Astrocyte (in vitro differentiated cells and primary cell): ENCODE measurements at regions not wholly inside any gene's neighbourhood (a gene's known extent, or its start where the extent isn't known, plus 50 kb on each side); places are given as distances from the start of the nearest gene placed in this dataset.

ENCODE experiments used
- DNase-seq: peaks from one replicate; pipeline ENCODE4 v3.0.0-alpha.2; 2010; ENCODE audit warnings: low read depth
- FAIRE-seq: peaks from 2 replicates; lab custom pipeline; 2011; peaks lifted over from hg19 to GRCh38; lab: Jason Lieb, UNC
- H2AFZ ChIP-seq: 2 replicates; pipeline ENCODE4 v1.6.0; 2012; ENCODE audit warnings: low read depth, low read length, inconsistent platforms
- H3K27ac ChIP-seq: 2 replicates; pipeline ENCODE4 v1.5.1; 2011; ENCODE audit warnings: low read depth, low read length, inconsistent platforms
- H3K27me3 ChIP-seq: 2 replicates; pipeline ENCODE4 v1.6.0; 2011; ENCODE audit warnings: low read length, inconsistent platforms; ENCODE audit not compliant: insufficient read depth
- H3K36me3 ChIP-seq: 2 replicates; pipeline ENCODE4 v1.5.1; 2011; ENCODE audit warnings: low read length, inconsistent platforms; ENCODE audit not compliant: insufficient read depth
- H3K4me1 ChIP-seq: 2 replicates; pipeline ENCODE4 v1.5.1; 2011; ENCODE audit warnings: low read length, inconsistent platforms; ENCODE audit not compliant: insufficient read depth
- H3K4me2 ChIP-seq: 2 replicates; pipeline ENCODE4 v1.6.0; 2012; ENCODE audit warnings: low read length, inconsistent platforms
- H3K4me3 ChIP-seq: 2 replicates; pipeline ENCODE4 v1.5.1; 2011; ENCODE audit warnings: low read depth, mild to moderate bottlenecking, low read length, inconsistent platforms; ENCODE audit not compliant: insufficient read depth
- H3K79me2 ChIP-seq: 2 replicates; pipeline ENCODE4 v1.6.0; 2012; ENCODE audit warnings: mild to moderate bottlenecking, low read length, inconsistent platforms; ENCODE audit not compliant: insufficient read depth
- H3K9ac ChIP-seq: 2 replicates; pipeline ENCODE4 v1.6.0; 2012; ENCODE audit warnings: mild to moderate bottlenecking, low read length, inconsistent platforms
- H3K9me3 ChIP-seq: 2 replicates; pipeline ENCODE4 v1.5.1; 2012; ENCODE audit warnings: low read depth, mild to moderate bottlenecking, low read length, inconsistent platforms; ENCODE audit not compliant: insufficient read depth
- H4K20me1 ChIP-seq: 2 replicates; pipeline ENCODE4 v1.6.0; 2012; ENCODE audit warnings: low read length, inconsistent platforms; ENCODE audit not compliant: insufficient read depth
- H3K27ac Mint-ChIP-seq: one replicate; pipeline ENCODE4 v1.8.0; 2021; ENCODE audit warnings: mild to moderate bottlenecking, mixed read lengths; ENCODE audit not compliant: unreplicated experiment
- H3K27me3 Mint-ChIP-seq: one replicate; pipeline ENCODE4 v1.8.0; 2021; ENCODE audit warnings: low read depth, mixed read lengths; ENCODE audit not compliant: unreplicated experiment
- H3K36me3 Mint-ChIP-seq: one replicate; pipeline ENCODE4 v1.8.0; 2021; ENCODE audit warnings: low read depth, mixed read lengths; ENCODE audit not compliant: unreplicated experiment
- H3K4me1 Mint-ChIP-seq: one replicate; pipeline ENCODE4 v1.8.0; 2021; ENCODE audit warnings: low read depth, mixed read lengths; ENCODE audit not compliant: unreplicated experiment
- H3K4me3 Mint-ChIP-seq: one replicate; pipeline ENCODE4 v1.8.0; 2021; ENCODE audit warnings: mild to moderate bottlenecking, moderate library complexity, mixed read lengths; ENCODE audit not compliant: unreplicated experiment
- H3K9me3 Mint-ChIP-seq: one replicate; pipeline ENCODE4 v1.8.0; 2021; ENCODE audit warnings: mild to moderate bottlenecking, mixed read lengths; ENCODE audit not compliant: unreplicated experiment
- CTCF ChIP-seq: IDR thresholded peaks from 2 replicates; pipeline ENCODE4 v1.5.1; 2011; ENCODE audit warnings: low read depth, mild to moderate bottlenecking, inconsistent platforms, low read length, moderate library complexity; ENCODE audit not compliant: insufficient read depth
- EZH2 ChIP-seq: IDR thresholded peaks from 2 replicates; pipeline ENCODE4 v1.6.1; 2012; ENCODE audit warnings: mild to moderate bottlenecking, low read length, inconsistent platforms; ENCODE audit not compliant: insufficient read depth

DNA sequence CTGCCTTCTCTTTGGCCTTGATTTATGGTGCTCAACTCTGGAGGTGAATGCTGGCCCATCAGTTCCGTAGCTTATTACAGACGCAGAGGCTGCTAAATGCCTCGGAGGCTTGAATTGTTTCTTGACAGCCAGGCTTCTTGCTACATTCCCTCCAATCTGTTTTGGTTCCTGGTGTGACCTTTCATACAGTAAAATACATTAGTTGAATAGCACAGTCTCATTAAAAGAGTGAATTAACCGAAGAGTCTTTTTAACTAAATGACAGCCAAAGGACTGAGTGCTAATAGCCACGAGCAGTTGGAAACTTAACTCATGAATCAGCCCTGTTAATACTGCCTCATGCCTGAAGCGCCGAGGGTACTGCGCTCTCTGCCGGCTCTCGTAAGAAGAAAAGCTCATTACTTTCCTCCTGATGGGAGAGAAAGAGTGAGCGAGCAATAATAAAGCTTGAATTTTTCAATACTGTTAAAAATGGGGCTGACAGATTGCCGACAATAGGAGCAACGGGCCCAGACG lies 236.4 kb upstream of the GPR26 start:
- Histone ChIP-seq H2AFZ (no peak overlapping the region), H3K9me3 (no peaks in the 10 kb centered on the region), H3K36me3 (no peaks in the 10 kb centered on the region), H3K9ac (no peak overlapping the region), H4K20me1 (no peaks in the 10 kb centered on the region), H3K79me2 (no peaks in the 10 kb centered on the region), H3K27me3 (peaks cover 6% of the 10 kb centered on the region), H3K4me1 (no peaks in the 10 kb centered on the region), H3K4me3 (no peak overlapping the region), H3K27ac (no peak overlapping the region), H3K4me2 (no peak overlapping the region)
- H3K4me1 Mint-ChIP-seq: no peaks in the 10 kb centered on the region
- H3K27me3 Mint-ChIP-seq: peaks cover 24% of the 10 kb centered on the region
- FAIRE-seq (no peak), DNase-seq (peak; percentile 0)
- no peaks in the 10 kb centered on the region for H3K36me3 Mint-ChIP-seq
- H3K9me3 Mint-ChIP-seq: no peaks in the 10 kb centered on the region
- no peak overlapping the region for H3K4me3 Mint-ChIP-seq
- no peak overlapping the region for H3K27ac Mint-ChIP-seq
- TF ChIP-seq CTCF (no peak), EZH2 (no peak)

DNA sequence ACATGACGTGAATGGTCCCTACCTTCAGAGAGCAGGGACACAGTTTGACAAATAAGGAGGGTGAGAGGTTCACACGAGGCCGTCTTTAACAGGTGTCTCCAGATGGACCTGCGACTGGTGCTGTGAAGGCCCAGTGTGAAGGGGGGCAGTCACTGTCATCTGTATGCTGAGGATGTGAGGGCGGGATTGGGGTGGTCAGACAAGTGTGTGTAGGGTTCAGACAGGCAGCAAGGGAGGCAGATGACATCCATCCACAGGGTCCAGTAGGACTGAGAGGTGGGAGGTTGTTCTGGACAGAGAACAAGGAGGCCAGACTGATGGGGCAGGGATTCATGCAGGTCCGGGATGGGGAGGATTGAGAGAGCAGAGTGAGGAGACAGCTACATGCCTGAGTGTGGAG lies 232.6 kb upstream of the GPR26 start:
- Mint-ChIP-seq H3K27ac (no peak overlapping the region), H3K4me3 (no peak overlapping the region), H3K9me3 (peaks cover 2% of the 10 kb centered on the region), H3K27me3 (peaks cover 29% of the 10 kb centered on the region), H3K4me1 (no peaks in the 10 kb centered on the region), H3K36me3 (no peaks in the 10 kb centered on the region)
- peaks cover 5% of the 10 kb centered on the region for H3K27me3 ChIP-seq
- H3K4me1 ChIP-seq: no peaks in the 10 kb centered on the region
- H3K4me2 ChIP-seq: no peak overlapping the region
- H2AFZ ChIP-seq: no peak overlapping the region
- H3K9ac ChIP-seq: no peak overlapping the region
- no peaks in the 10 kb centered on the region for H3K36me3 ChIP-seq
- H3K9me3 ChIP-seq: no peaks in the 10 kb centered on the region
- no peaks in the 10 kb centered on the region for H3K79me2 ChIP-seq
- FAIRE-seq (no peak), DNase-seq (no peak)
- H3K4me3 ChIP-seq: no peak overlapping the region
- H4K20me1 ChIP-seq: no peaks in the 10 kb centered on the region
- TF ChIP-seq EZH2: no peak
- TF ChIP-seq CTCF: no peak
- H3K27ac ChIP-seq: no peak overlapping the region

DNA sequence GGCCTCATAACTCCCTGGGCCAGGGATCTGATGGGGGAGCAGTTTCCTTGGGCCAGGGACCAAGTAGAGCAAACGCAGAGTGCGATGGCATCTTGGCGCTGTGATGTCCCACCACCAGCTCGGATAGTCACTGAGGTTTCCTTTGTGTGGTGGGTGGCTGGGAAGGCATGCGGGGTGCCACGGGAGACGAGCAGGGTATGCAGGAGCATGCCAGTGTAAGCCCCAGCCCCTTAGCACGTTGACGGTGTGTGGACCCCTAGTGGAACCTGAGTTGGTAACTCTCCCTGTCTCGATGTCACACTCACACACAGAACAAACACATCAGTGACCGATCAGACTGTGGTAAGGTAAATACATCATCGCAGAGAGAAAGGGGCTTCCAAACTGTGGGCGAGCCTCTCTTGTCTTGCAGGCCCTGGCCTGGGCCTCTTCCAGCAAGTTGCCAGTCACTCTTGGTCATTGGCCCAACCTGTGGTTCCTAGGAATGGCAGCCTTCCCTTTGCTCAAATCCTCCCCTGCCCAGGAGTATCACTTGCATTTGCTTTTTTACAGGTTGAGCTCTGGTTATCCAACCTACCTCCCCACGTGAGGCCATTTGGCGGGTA lies 231.6 kb upstream of the GPR26 start:
- Histone ChIP-seq H3K4me1 (no peaks in the 10 kb centered on the region), H3K36me3 (no peaks in the 10 kb centered on the region), H3K27ac (no peak overlapping the region), H3K4me2 (no peak overlapping the region), H4K20me1 (no peaks in the 10 kb centered on the region), H3K79me2 (no peaks in the 10 kb centered on the region), H3K27me3 (peaks cover under 1% of the 10 kb centered on the region), H3K9me3 (no peaks in the 10 kb centered on the region), H3K9ac (no peak overlapping the region), H2AFZ (no peak overlapping the region), H3K4me3 (no peak overlapping the region)
- FAIRE-seq (no peak), DNase-seq (no peak)
- Mint-ChIP-seq H3K27me3 (peaks cover 24% of the 10 kb centered on the region), H3K4me1 (no peaks in the 10 kb centered on the region), H3K27ac (no peak overlapping the region), H3K9me3 (peaks cover 2% of the 10 kb centered on the region), H3K36me3 (no peaks in the 10 kb centered on the region), H3K4me3 (no peak overlapping the region)
- TF ChIP-seq EZH2 (no peak), CTCF (no peak)
